Muscle of arm (tissue), 1 donor: ENCODE measurements at regions not wholly inside any gene's neighbourhood (a gene's known extent, or its start where the extent isn't known, plus 50 kb on each side); places are given as distances from the start of the nearest gene placed in this dataset.

Source experiments
- DNase-seq: peaks from one replicate; pipeline ENCODE4 v3.0.0-alpha.2; 2013

DNA sequence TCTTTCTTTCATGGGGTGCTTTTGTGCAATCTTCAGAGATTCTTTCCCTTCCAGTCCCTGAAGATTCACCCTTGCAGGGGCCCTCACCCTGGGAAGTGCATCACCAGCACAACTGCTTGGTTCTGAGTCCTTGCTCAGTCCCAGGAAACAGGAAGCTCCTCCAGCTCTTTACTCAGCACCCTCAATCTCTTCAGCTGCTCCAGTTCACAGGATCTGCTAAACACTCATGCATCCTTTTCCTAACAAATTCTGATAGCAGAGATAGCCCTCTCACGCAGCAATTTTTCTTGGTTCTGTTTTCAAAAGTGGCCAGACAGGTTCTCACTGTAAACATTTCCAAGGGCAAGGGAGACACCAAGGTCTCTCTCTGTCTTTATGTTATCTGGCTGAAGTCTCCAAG lies 823.1 kb downstream of the LIG4 start:
- no peak for DNase-seq

- no peak for DNase-seq
Observed at GRCh38 chr13:107387525-107387924, 819.6 kb upstream of the ARGLU1 start.

GRCh38 chr13:107379407-107380155 lies 811.6 kb upstream of the ARGLU1 start:
- no peak for DNase-seq

GRCh38 chr13:107376341-107377125 lies 808.6 kb upstream of the ARGLU1 start:
- no peak for DNase-seq

GRCh38 chr13:107375701-107376340 lies 807.9 kb upstream of the ARGLU1 start:
- DNase-seq, result no peak

DNA sequence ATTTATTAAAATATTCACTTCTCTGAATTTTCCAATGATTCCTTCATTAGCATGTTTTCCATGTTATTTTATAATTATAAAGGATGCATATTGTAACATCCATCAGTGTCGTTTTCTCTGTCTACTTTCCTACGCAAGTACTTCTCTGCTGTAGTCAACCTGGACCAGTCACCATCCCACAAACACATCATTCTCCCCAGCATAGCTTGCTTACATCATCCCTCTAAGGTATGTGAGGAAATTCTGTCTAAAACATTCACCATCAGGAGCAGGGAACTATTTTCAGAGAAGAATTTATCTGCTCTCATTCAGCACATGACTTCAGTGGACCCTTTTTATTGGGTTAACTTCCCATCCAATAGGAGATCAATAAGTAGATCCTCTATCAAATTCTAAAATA lies 806.1 kb upstream of the ARGLU1 start:
- DNase-seq, result no peak

DNA sequence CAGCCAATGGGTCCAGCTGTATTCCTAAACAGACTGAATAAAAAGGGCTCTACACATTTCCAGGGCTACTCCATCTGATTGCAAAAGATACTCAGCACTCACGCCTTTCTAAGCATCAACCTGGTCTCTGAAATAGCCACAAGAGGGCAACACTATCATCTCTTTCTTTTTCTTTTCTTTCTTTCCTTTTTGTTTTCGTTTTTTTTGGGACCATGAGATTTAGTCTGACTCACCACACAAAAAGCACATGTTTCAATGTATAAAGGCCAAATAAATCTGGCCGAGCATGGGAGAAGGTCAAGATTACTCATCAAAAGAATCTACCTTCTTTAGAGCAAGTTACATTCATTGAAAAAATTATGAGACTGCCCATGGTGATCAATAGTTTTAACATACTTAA lies 805.6 kb upstream of the ARGLU1 start:
- no peak for DNase-seq

DNA sequence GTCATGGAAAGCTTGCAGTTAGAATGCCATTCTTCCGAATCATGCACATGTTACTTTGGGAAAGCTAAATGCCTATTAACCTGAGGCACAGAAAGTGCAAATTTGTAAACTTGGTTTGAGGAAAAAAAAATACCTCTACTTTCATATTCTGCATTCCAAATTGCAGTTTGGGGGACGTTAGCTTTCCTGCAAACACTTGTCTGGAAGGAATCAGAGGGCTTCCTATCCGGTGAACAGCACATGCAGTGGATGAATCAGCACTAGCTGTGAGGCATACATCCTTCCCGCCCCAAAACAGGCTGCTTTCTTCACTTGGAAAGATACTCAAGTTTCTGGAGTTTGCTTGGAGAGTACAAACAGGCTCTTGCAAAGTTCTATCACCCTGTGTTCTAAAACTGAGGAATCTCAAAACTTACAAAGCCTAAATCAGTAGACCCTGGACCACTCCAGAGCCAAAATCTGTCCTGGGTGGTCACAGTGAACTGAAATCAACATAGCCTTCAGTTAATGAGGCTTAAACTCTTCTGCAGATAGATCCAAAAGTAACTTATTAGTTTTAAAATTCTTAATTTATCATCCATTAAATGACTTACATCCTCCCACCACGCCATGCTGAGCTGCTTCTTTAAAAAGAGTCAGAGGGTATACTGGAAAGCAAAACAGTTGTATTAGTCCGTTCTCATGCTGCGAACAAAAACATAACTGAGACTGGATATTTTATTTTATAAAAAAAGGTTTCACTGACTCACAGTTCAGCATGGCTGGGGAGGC lies 802.3 kb upstream of the ARGLU1 start:
- no peak for DNase-seq

DNA sequence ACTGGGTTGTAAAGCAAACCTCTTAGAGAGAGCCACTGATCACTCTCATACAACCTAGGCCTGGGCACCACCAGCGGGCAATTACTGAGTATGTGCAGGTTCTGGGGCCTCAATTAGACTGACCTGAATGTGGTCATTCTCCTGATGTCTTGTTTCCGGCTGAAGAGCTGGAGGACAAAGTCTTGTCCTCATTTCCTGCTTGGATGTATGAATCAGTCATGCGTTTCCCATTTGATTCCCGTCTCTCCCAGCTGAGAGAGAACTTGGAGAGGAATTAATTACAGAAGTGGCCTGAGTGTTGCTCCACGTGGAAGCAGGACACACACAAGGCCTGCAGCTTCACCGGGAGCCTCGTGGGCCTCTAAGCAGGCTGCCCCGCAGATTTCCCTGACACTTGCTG lies 799.3 kb upstream of the ARGLU1 start:
- DNase-seq, result no peak

DNA sequence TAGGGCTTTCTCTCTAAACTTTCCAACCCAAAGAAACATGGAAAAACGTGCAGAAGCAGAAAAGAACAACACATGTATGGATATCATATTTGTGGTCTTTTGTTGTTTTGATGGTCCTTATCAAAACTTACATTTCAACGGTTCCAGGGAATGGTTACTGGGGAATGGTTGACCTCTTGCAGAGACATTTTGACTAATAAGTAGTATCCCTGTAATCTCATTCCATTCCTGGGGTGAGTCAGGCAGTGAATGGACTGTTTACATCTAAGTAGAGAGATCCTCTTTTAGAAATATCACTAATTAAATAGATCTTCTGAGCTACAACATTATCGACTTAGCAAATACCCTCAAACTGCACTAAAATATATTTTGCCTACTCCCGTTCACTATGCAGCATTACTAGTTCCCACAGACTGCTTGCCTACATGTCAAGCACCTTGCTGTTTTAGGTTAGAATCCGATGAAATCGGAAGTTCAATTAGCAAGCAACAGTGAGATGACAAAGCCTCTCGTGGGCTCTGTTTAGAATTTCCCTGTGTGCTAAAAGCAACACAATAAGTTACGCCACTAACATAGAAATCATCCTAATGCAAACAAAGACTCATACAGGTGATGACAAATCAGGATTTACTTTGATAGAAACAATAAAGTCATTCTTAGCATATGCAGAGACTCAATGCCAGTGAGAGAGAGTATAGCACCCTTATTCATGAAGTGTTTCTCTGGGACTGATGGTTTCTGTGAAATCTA lies 797.7 kb upstream of the ARGLU1 start:
- no peak for DNase-seq

DNA sequence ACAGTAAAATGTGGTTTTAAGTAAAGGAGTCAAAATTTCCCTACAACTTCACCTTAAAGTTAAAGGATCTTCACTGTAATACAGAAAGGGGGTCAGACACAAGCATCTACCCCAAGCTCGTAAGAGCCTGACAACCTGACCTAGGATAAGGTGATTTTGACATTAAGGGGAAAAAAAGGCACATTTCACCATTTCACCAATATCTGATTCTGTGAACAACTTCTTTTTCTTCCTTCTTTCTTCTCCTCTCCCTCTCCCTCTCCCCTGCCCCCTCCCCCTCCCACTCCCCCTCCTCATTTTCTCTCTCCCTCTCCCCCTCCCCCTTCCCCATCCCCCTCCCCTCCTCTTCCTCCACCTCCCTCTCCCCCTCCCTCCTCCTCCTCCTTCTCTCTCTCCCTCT lies 796.7 kb upstream of the ARGLU1 start:
- DNase-seq, result no peak

DNA sequence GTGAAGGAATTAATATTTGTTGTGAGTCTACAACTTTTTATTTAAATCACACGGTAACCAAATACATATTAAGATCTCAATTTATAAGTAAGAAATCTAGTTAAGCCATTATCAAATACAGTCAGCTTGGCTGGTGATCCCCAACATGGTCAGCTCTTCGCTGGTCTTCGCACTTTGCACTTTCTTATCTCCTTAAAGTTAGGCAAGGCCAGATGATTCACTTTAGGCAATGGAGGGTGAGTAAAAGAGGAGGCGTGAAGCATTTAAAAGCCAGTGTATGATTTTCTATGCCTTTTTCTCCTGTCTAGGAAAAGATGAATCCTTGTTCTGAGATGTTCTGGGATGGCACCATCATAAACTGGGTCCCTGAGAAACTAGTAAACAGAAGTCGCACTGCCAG lies 793.7 kb upstream of the ARGLU1 start:
- DNase-seq, result no peak

DNA sequence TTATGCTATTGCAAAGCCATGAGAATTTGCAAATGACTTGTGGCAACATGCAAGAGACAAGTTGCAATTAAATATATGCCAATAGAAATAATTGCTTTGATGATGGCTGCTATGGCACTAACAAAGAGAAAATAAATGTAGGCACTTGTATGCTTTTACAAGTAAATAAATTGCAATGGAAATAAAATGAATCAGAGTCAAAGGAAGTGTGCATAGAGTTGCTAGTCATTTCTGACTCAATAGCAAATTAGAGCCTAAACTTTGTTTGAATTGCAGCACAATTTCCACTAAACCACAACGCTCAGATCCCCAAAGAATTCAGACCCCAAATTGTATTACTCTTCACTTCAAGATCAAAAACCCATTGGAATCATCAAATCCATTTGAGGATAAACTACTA lies 792.1 kb upstream of the ARGLU1 start:
- no peak for DNase-seq

DNA sequence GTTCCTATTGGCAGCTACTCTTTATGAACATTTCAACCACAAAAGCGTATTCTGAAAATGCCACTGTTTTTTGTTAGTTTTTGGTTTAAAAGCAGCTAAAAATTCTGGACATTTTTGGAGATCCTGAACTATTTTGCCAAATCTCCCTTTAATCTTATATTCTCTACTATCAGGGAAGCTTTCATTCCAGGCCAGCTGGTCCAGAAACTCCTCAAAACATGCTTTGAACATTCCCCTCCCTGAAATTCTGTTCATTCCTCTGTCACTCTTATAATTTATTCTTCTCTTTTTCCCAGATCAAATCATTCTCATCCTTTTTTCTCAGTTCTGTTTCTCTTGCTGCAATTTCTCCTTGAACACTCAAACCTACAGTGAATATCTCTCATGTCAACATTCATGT lies 790.9 kb upstream of the ARGLU1 start:
- DNase-seq, result no peak

DNA sequence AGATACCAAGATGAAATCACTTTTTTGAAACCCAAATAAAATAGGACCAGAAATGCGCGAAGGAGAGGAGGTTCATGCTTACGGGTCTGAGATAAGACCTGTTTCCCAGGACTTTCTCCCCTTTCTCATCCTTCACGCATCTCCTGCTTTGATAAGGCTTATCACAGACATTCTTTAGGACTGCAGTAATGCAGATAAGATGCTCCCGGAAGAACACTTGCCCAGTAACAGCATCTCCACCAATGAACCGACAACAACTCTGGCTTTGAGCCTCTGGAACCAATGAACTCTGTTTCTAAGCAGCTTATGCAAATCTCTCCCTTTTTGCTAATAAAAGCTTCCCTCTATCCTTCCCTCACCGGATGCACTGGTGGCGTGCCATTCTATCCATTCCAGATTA lies 783.4 kb upstream of the ARGLU1 start:
- no peak for DNase-seq

DNA sequence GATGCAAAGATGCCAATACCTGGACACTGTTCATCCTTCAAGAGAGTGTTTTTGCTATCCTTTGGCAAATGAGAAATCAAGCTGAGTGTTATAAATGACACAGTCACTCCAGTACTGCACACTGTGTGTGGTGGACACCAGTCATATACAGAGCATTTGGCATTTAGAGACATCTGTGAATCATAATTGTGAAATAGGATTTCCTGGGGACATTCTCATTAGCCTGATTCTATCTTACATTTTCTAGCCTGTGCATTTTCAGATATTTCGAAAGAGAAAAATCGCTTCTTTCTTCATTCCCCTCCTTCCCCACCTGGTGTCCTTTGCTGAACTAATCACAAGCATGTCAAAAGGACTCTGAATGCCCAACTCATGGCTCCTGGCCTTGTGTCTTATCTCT lies 781.0 kb upstream of the ARGLU1 start:
- DNase-seq, result no peak

DNA sequence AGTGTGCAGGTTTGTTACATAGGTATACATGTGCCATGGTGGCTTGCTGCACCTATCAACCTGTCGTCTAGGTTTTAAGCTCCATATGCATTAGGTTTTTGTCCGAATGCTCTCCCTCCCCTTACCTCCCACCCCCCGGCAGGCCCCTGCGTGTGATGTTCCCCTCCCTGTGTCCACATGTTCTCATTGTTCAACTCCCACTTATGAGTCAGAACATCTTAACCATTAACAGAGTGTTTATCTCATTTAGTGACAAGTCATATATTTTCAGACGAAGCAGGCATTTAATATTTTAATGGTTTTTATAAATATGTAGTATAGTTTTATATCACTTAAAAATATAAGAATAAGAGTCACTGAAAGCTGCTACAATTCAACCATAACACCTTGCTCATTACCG lies 780.5 kb upstream of the ARGLU1 start:
- no peak for DNase-seq

- DNase-seq, result no peak
Observed at GRCh38 chr13:107347641-107348369, 779.9 kb upstream of the ARGLU1 start.

DNA sequence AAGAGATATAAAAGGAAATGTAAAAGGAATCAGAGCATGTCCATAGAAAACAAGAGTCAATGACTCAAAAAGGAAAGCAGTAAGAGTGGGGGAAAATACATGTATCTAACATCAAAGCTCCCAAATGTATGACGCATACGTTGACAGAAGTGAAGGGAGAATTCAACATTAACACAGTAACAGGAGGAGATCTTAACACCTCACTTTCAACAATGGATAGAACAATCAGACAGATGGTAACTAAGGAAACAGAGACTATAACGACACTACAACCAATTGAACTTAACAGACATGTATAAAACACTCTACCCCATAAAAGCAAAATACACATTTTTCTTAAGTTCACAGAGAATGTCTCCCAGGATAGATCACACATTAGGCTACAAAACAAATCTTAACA lies 774.8 kb upstream of the ARGLU1 start:
- no peak for DNase-seq

GRCh38 chr13:107339209-107339608 lies 771.3 kb upstream of the ARGLU1 start:
- no peak for DNase-seq

- DNase-seq, result no peak
Observed at GRCh38 chr13:107332188-107332587, 764.3 kb upstream of the ARGLU1 start.
